Muscle layer of colon (tissue), 2 donors: ENCODE measurements at regions not wholly inside any gene's neighbourhood (a gene's known extent, or its start where the extent isn't known, plus 50 kb on each side); places are given as distances from the start of the nearest gene placed in this dataset.

Experiments
- H3K27ac ChIP-seq: one replicate; pipeline ENCODE4 v1.7.0; 2013; ENCODE audit warnings: low read depth, mild to moderate bottlenecking, low read length, moderate library complexity
- H3K27me3 ChIP-seq, 2 donors: one replicate each; pipeline ENCODE4 v1.7.0; 2013; ENCODE audit warnings: low read length in 2 of 2, mild to moderate bottlenecking in 2 of 2; ENCODE audit not compliant: insufficient read depth in 2 of 2, control insufficient read depth in 1 of 2
- H3K36me3 ChIP-seq: one replicate; pipeline ENCODE4 v1.7.0; 2013; ENCODE audit warnings: mild to moderate bottlenecking, low read length; ENCODE audit not compliant: insufficient read depth
- H3K4me1 ChIP-seq: one replicate; pipeline ENCODE4 v1.7.0; 2013; ENCODE audit warnings: mild to moderate bottlenecking, low read length; ENCODE audit not compliant: insufficient read depth
- H3K4me3 ChIP-seq, 2 donors: one replicate each; pipeline ENCODE4 v1.7.0; 2013; ENCODE audit warnings: low read length in 2 of 2, low read depth in 1 of 2, mild to moderate bottlenecking in 1 of 2, moderate library complexity in 1 of 2
- H3K9ac ChIP-seq: one replicate; pipeline ENCODE4 v1.7.0; 2013; ENCODE audit warnings: low read length
- H3K9me3 ChIP-seq: one replicate; pipeline ENCODE4 v1.7.0; 2013; ENCODE audit warnings: mild to moderate bottlenecking, low read length
- donor health status: abdominal sarcoma.
- donor health status: Adenocarcinoma of cecum.

GRCh38 chr2:88818381-88818780 is 126.9 kb downstream of the RPIA start:
- H3K27ac ChIP-seq: no peak overlapping the region
- no peak overlapping the region for H3K4me3 ChIP-seq
- H3K4me1 ChIP-seq: no peaks in the 10 kb centered on the region
- H3K36me3 ChIP-seq: no peaks in the 10 kb centered on the region
- H3K27me3 ChIP-seq: no peaks in the 10 kb centered on the region
- no peaks in the 10 kb centered on the region for H3K9me3 ChIP-seq
- no peak overlapping the region for H3K9ac ChIP-seq

- no peak overlapping the region for H3K27ac ChIP-seq
- H3K27me3 ChIP-seq: no peaks in the 10 kb centered on the region
- H3K36me3 ChIP-seq: no peaks in the 10 kb centered on the region
- H3K9me3 ChIP-seq: no peaks in the 10 kb centered on the region
- no peak overlapping the region for H3K4me3 ChIP-seq
- H3K4me1 ChIP-seq: no peaks in the 10 kb centered on the region
- H3K9ac ChIP-seq: no peak overlapping the region
Observed at GRCh38 chr2:88824951-88825350, 133.5 kb downstream of the RPIA start.

- Histone ChIP-seq H3K4me1 (no peaks in the 10 kb centered on the region), H3K4me3 (no peak overlapping the region), H3K36me3 (no peaks in the 10 kb centered on the region), H3K9me3 (no peaks in the 10 kb centered on the region), H3K27ac (no peak overlapping the region), H3K9ac (no peak overlapping the region), H3K27me3 (no peaks in the 10 kb centered on the region)
Observed at GRCh38 chr2:88826399-88826798, 134.9 kb downstream of the RPIA start.

GRCh38 chr2:88827821-88828220 is 136.3 kb downstream of the RPIA start:
- H3K36me3 ChIP-seq: no peaks in the 10 kb centered on the region
- H3K4me1 ChIP-seq: no peaks in the 10 kb centered on the region
- H3K27ac ChIP-seq: no peak overlapping the region
- H3K9me3 ChIP-seq: no peaks in the 10 kb centered on the region
- H3K4me3 ChIP-seq: no peak overlapping the region
- H3K9ac ChIP-seq: no peak overlapping the region
- no peaks in the 10 kb centered on the region for H3K27me3 ChIP-seq

- no peak overlapping the region for H3K9ac ChIP-seq
- H3K27ac ChIP-seq: no peak overlapping the region
Observed at GRCh38 chr2:88828397-88829137, 137.1 kb downstream of the RPIA start.

GRCh38 chr2:88829607-88830463 is 138.4 kb downstream of the RPIA start:
- H3K27ac ChIP-seq: no peak overlapping the region
- no peaks in the 10 kb centered on the region for H3K9me3 ChIP-seq
- H3K36me3 ChIP-seq: no peaks in the 10 kb centered on the region
- no peaks in the 10 kb centered on the region for H3K4me1 ChIP-seq
- no peak overlapping the region for H3K9ac ChIP-seq
- H3K4me3 ChIP-seq: no peak overlapping the region
- no peaks in the 10 kb centered on the region for H3K27me3 ChIP-seq

More at GRCh38 chr2:88828397-88829137, 137.1 kb downstream of the RPIA start:
- Histone ChIP-seq H3K4me1 (no peaks in the 10 kb centered on the region), H3K36me3 (no peaks in the 10 kb centered on the region), H3K4me3 (no peak overlapping the region), H3K9me3 (no peaks in the 10 kb centered on the region), H3K27me3 (no peaks in the 10 kb centered on the region)

- H3K9ac ChIP-seq: no peak overlapping the region
- no peaks in the 10 kb centered on the region for H3K27me3 ChIP-seq
- H3K36me3 ChIP-seq: no peaks in the 10 kb centered on the region
- H3K9me3 ChIP-seq: no peaks in the 10 kb centered on the region
- no peak overlapping the region for H3K4me3 ChIP-seq
- H3K4me1 ChIP-seq: no peaks in the 10 kb centered on the region
- H3K27ac ChIP-seq: no peak overlapping the region
Observed at GRCh38 chr2:88831071-88831791, 139.8 kb downstream of the RPIA start.

GRCh38 chr2:88831792-88832248 is 140.3 kb downstream of the RPIA start:
- Histone ChIP-seq H3K9ac (no peak overlapping the region), H3K27me3 (no peaks in the 10 kb centered on the region), H3K27ac (no peak overlapping the region), H3K36me3 (no peaks in the 10 kb centered on the region), H3K9me3 (no peaks in the 10 kb centered on the region), H3K4me3 (no peak overlapping the region), H3K4me1 (no peaks in the 10 kb centered on the region)

GRCh38 chr2:88832311-88832991 is 141.0 kb downstream of the RPIA start:
- Histone ChIP-seq H3K9ac (no peak overlapping the region), H3K4me3 (no peak overlapping the region), H3K36me3 (no peaks in the 10 kb centered on the region), H3K9me3 (no peaks in the 10 kb centered on the region), H3K27ac (no peak overlapping the region), H3K27me3 (no peaks in the 10 kb centered on the region), H3K4me1 (no peaks in the 10 kb centered on the region)

- Histone ChIP-seq H3K27me3 (no peaks in the 10 kb centered on the region), H3K27ac (no peak overlapping the region), H3K36me3 (no peaks in the 10 kb centered on the region), H3K9me3 (no peaks in the 10 kb centered on the region), H3K9ac (no peak overlapping the region), H3K4me1 (no peaks in the 10 kb centered on the region), H3K4me3 (no peak overlapping the region)
Observed at GRCh38 chr2:88832992-88833389, 141.5 kb downstream of the RPIA start.

- no peak overlapping the region for H3K9ac ChIP-seq
- no peak overlapping the region for H3K27ac ChIP-seq
- no peaks in the 10 kb centered on the region for H3K4me1 ChIP-seq
- no peaks in the 10 kb centered on the region for H3K9me3 ChIP-seq
- H3K36me3 ChIP-seq: no peaks in the 10 kb centered on the region
- no peak overlapping the region for H3K4me3 ChIP-seq
- H3K27me3 ChIP-seq: no peaks in the 10 kb centered on the region
Observed at GRCh38 chr2:88834376-88834775, 142.9 kb downstream of the RPIA start.
